NCI-H460 (cell line): ENCODE measurements at regions not wholly inside any gene's neighbourhood (a gene's known extent, or its start where the extent isn't known, plus 50 kb on each side); places are given as distances from the start of the nearest gene placed in this dataset.
"Not testable (repeated sequence)": the region's sequence is repeated elsewhere in the genome, so short reads cannot be mapped to it uniquely, and the experiment has no call there.

ENCODE experiments used
- DNase-seq: peaks from one replicate; pipeline ENCODE4 v3.0.0-alpha.2; 2016; ENCODE audit warnings: low read depth; ENCODE audit errors: extremely low read depth

- DNase-seq = no peak
Observed at GRCh38 chr14:30156571-30156970, 228.9 kb upstream of the PRKD1 start.

GRCh38 chr14:30158299-30158698 lies 230.7 kb upstream of the PRKD1 start:
- no peak for DNase-seq

GRCh38 chr14:30159374-30159773 lies 231.7 kb upstream of the PRKD1 start:
- DNase-seq = no peak

GRCh38 chr14:30160608-30161007 lies 233.0 kb upstream of the PRKD1 start:
- no peak for DNase-seq

GRCh38 chr14:30162066-30162465 lies 234.4 kb upstream of the PRKD1 start:
- no peak for DNase-seq

GRCh38 chr14:30165255-30165654 lies 237.6 kb upstream of the PRKD1 start:
- no peak for DNase-seq

- DNase-seq = no peak
Observed at GRCh38 chr14:30177781-30178180, 250.1 kb upstream of the PRKD1 start.

- DNase-seq = no peak
Observed at GRCh38 chr14:30179381-30180130, 251.9 kb upstream of the PRKD1 start.

GRCh38 chr14:30180219-30180618 lies 252.6 kb upstream of the PRKD1 start:
- no peak for DNase-seq

GRCh38 chr14:30185832-30186231 lies 258.2 kb upstream of the PRKD1 start:
- DNase-seq = no peak

- no peak for DNase-seq
Observed at GRCh38 chr14:30191639-30192279, 264.1 kb upstream of the PRKD1 start.

GRCh38 chr14:30193101-30193500 lies 265.5 kb upstream of the PRKD1 start:
- DNase-seq = no peak

GRCh38 chr14:30193845-30194501 lies 266.3 kb upstream of the PRKD1 start:
- no peak for DNase-seq

GRCh38 chr14:30194741-30195148 lies 267.1 kb upstream of the PRKD1 start:
- no peak for DNase-seq

- no peak for DNase-seq
Observed at GRCh38 chr14:30195941-30196340, 268.3 kb upstream of the PRKD1 start.

- DNase-seq = no peak
Observed at GRCh38 chr14:30196861-30197260, 269.2 kb upstream of the PRKD1 start.

GRCh38 chr14:30198720-30199119 lies 271.1 kb upstream of the PRKD1 start:
- not testable (repeated sequence) for DNase-seq

- no peak for DNase-seq
Observed at GRCh38 chr14:30204431-30204980, 276.9 kb upstream of the PRKD1 start.

- no peak for DNase-seq
Observed at GRCh38 chr14:30209136-30209535, 281.5 kb upstream of the PRKD1 start.

- no peak for DNase-seq
Observed at GRCh38 chr14:30210630-30211029, 283.0 kb upstream of the PRKD1 start.

GRCh38 chr14:30211326-30211725 lies 283.7 kb upstream of the PRKD1 start:
- DNase-seq = no peak

- DNase-seq = no peak
Observed at GRCh38 chr14:30214014-30214413, 286.4 kb upstream of the PRKD1 start.
